DMS153 (cell line): ENCODE measurements at regions not wholly inside any gene's neighbourhood (a gene's known extent, or its start where the extent isn't known, plus 50 kb on each side); places are given as distances from the start of the nearest gene placed in this dataset.
A peak's percentile ranks its signal among the peaks of the same experiment; 100 is the strongest.

Source experiments
- DNase-seq: peaks from one replicate; lab custom pipeline; 2025; lab: John Stamatoyannopoulos, UW

- no peak for DNase-seq
Measured at GRCh38 chr11:112540261-112540660, 279.6 kb upstream of the PLET1 start.

- DNase-seq: no peak
Measured at GRCh38 chr11:112541140-112542046, 280.7 kb upstream of the PLET1 start.

- no peak for DNase-seq
Measured at GRCh38 chr11:112542479-112542878, 281.8 kb upstream of the PLET1 start.

DNA sequence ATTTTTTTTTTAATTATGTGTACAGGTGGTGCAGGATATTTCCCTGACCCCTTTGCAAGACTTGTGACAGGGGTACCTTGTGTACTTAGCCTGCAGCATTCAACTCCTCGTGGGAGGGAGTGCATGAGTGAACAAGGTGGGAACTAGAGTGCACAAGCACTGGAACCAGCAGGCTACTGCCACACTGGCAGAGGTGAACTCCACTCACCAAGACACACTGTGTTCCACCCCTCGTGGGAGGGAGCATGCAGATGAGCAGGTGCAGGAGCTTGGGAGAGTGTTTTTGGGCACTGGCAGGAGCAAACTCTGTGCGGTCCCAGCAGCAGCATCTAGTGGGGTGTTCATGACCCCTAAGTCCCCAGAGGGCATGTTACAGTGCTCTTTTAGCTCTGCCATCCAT lies 282.7 kb upstream of the PLET1 start:
- no peak for DNase-seq

- DNase-seq: no peak
Measured at GRCh38 chr11:112548641-112549040, 288.0 kb upstream of the PLET1 start.

GRCh38 chr11:112553205-112553731 lies 292.6 kb upstream of the PLET1 start:
- no peak for DNase-seq

DNA sequence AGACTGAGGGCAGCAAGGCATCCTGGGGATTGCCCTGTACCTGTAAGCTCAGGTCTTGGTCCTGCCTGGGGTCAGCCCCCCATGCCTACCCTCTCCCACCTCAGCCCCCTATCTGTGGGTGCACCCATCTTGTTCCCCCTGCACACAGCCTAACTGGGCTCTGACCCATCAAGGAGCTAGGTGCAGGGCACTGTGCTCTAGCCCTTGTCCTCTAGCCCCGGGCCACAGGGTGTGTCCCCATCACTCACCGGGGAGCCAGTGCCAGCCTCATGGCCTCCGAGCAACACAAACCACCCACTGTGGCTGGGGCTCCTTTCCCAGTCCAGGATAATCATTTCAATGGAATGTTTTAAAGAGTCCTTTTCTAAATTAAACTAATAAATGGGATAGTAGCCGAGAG lies 293.9 kb upstream of the PLET1 start:
- DNase-seq: no peak

DNA sequence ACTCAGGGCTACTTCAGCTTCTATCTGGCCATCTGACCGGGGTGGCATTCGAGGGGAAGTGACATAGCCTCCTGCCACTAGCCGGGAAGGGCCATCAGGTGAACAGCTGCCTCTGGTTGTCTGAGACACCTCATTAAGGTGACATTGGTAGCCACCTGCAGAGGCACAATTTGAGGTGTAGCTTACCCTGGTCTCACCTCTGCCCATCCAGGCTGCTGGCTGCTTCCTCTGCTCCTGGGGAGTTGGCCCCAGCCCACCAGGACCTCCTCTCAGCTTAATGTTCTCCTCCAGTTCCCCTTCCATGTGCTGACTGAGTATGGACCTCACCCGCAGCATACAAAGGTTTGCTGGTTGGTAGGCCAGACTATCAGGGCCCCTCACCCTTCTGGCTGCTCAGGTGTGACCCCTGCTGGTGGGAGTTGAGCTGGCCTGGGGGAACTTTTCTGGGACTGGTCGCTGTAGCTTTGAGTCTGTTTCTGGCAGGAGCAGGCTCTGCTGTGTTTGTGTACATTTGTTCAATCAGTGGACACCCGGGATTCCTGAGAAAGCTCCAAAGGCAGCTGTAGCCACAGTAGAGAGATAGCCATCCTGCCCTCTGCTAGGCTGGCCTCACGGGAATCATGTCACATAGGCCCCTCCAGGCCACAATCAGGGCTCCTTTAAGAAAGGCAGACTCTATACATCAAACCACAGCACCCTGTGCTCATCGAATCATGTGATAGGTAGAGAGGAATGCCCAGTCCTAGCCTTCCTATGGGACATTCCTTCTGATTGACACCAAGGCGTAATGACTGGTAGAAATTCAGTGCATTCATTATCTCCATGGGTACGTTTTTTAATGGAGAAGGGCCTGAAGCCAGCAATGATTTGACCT lies 295.1 kb upstream of the PLET1 start:
- peak; percentile 32 for DNase-seq

GRCh38 chr11:112558691-112559090 lies 298.0 kb upstream of the PLET1 start:
- no peak for DNase-seq

DNA sequence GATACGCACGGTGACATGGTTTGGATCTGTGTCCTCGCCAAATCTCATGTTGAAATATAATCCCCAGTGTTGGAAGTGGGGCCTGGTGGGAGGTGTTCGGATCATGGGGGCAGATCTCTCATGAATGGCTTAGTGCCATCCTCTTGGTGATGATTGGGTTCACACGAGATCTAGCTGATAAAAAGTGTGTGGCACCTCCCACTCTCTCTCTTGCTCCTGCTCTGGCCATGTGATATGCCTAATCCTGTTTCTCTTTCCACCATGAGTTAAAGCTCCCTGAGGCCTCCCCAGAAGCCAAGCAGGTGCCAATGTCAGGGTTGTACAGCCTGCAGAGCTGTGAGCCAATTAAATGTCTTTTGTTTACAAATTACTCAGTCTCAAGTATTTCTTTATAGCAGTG lies 303.1 kb upstream of the PLET1 start:
- DNase-seq: no peak

GRCh38 chr11:112564228-112564955 lies 303.7 kb upstream of the PLET1 start:
- peak; percentile 43 for DNase-seq

GRCh38 chr11:112565551-112565950 lies 304.9 kb upstream of the PLET1 start:
- DNase-seq: no peak

- DNase-seq: no peak
Measured at GRCh38 chr11:112566124-112566523, 305.5 kb upstream of the PLET1 start.

DNA sequence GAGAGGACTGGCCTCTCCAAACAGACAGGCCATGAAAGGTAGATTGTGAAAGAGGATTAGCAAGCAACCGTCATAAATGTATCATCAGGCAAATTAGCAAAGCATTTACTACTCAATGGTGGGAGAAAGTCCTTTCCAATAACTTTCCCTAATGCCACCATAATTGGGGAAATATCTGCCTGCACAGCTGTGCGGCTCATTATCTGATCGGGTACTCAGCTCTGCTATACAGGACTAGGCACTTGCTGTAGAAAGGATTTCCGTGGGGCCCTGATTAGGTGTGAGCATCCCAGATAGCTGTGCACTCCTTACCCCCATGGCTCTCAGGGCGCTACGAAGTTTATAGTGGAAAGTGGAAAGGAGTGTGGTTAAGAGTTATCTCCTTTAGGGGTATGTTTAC lies 309.7 kb upstream of the PLET1 start:
- DNase-seq: no peak

GRCh38 chr11:112579282-112579681 lies 318.6 kb upstream of the PLET1 start:
- DNase-seq: no peak

DNA sequence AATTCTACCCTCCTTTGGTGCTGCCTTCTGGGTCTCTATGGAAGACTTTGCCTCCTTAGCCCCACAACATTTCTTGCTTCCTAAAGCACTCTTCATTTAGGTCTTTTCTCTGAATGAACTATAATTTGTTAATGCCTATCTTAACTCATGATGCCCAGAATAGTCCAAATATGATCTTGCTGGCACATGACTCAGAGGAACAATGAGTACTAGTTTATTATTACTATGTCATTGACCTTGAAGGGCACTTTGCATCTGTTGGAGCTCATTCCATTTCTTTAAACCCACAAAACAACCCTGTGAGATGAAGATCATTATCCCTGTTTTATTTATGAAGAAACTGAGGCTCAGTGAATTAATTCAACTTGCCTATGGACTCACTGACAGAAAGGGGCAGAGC lies 320.2 kb upstream of the PLET1 start:
- no peak for DNase-seq

DNA sequence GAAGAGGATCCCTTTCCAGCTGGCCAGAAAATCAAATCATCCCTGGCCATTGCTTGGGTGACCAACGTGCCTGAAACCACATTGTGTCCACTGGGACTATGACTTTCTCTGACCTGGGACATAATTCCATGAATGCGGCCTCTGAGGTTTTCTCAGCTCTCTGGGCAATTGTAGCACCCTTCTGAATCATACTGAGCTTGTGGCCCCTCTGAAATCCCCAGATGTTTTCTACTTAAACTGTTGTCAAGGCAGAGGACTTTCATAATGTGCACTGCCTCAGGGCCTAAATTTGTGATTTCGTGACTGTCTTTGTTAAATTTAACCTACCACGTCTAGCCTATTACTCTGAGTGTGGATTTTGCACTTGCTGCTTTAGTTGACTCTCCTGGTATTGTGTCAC lies 321.1 kb upstream of the PLET1 start:
- no peak for DNase-seq

DNA sequence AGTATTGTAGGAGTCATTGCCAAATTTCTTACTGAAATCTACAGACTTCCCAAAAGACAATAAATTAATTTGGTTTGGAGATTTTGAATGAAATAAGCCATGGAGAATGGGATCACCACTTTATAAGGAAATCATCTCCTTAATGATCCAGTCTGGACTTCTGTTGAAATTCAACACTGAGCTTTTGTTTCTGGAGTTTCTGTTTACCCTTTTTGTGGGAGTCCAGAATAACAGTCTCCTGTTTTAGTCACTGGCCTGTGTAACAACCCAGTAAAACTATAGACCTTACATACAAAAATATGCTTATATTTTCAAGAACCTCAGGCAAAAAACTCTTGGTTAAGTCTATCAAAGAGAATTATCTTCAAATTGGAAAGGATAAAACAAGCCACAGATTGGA lies 321.7 kb upstream of the PLET1 start:
- DNase-seq: no peak

- DNase-seq: no peak
Measured at GRCh38 chr11:112583261-112583893, 322.7 kb upstream of the PLET1 start.

GRCh38 chr11:112584672-112585071 lies 324.0 kb upstream of the PLET1 start:
- DNase-seq: peak; percentile 7

GRCh38 chr11:112587664-112588063 lies 327.0 kb upstream of the PLET1 start:
- no peak for DNase-seq

DNA sequence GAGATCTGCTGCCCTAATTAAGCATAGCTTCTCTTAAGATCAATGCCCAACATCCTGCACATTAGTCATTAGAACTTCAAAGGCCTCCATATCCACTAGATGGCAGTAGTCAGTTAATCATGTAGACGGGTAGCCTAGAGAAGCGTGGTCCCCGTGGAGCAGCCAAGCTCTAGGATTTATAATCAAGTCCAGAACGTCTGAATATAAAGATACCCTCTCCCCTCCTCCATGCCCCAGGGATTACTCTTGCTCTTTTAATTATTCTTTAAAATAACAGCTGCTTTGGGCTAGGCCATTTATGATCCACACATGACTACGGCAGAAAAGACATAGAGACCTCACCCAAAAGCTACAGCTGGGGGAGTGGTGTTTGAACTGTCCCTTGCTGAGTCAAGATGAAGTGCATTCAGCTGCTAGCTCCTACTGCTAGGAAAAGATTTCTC lies 327.6 kb upstream of the PLET1 start:
- peak; percentile 75 for DNase-seq
